Panc1 (cell line): ENCODE measurements at regions not wholly inside any gene's neighbourhood (a gene's known extent, or its start where the extent isn't known, plus 50 kb on each side); places are given as distances from the start of the nearest gene placed in this dataset.

ENCODE experiments used
- ATAC-seq: fragments of 200-7000 bp; cut with Tn5 transposase; 2 replicates; pipeline ENCODE4 v1.9.1; 2020; ENCODE audit warnings: mild to moderate bottlenecking, moderate library complexity
- BruUV-seq: library from RNA; stranded (reverse); fragments of 400-500 nt; replicated peaks from 2 replicates; lab custom pipeline; 2021; lab: Mats Ljungman, UMichigan
- CTCF ChIA-PET: fragments of 300-600 bp; sonication (Branson Sonifier 250); formaldehyde crosslinking; loops from one replicate; lab custom pipeline; 2022; ENCODE audit warnings: antibody characterized with exemption; lab: Charles Lee
- POLR2A ChIA-PET: fragments of 300-600 bp; sonication (Branson Sonifier 250); formaldehyde crosslinking; loops from one replicate; lab custom pipeline; 2022; ENCODE audit warnings: antibody characterized with exemption; lab: Charles Lee
- DNase-seq: peaks from one replicate; pipeline ENCODE4 v3.0.0-alpha.2; 2010; ENCODE audit warnings: low read depth, low spot score
- H3K27ac ChIP-seq: 2 replicates; pipeline ENCODE4 v1.5.1; 2011; ENCODE audit warnings: mild to moderate bottlenecking, low read length, inconsistent platforms
- H3K27me3 ChIP-seq: fragments of 200-500 bp; sonication (Bioruptor generic); 2 replicates; pipeline ENCODE4 v1.6.0; 2014; ENCODE audit warnings: low read length, inconsistent platforms; ENCODE audit not compliant: control insufficient read depth, insufficient read depth
- H3K36me3 ChIP-seq: fragments of 200-500 bp; sonication (Bioruptor generic); 2 replicates; pipeline ENCODE4 v1.5.1; 2014; ENCODE audit warnings: inconsistent platforms, mild to moderate bottlenecking, low read length, moderate library complexity; ENCODE audit not compliant: control insufficient read depth, insufficient read depth
- H3K4me1 ChIP-seq: 2 replicates; pipeline ENCODE4 v1.5.1; 2011; ENCODE audit warnings: inconsistent platforms, mild to moderate bottlenecking, low read length, moderate library complexity; ENCODE audit not compliant: control insufficient read depth, insufficient read depth
- H3K4me3 ChIP-seq, 2 experiments: 2 replicates each; pipeline ENCODE4 v1.5.1; 2011 to 2012; ENCODE audit warnings: low read depth in 2 of 2, low read length in 2 of 2, mild to moderate bottlenecking in 2 of 2, inconsistent platforms in 1 of 2, moderate library complexity in 1 of 2
- H3K9me3 ChIP-seq: fragments of 200-500 bp; sonication (Bioruptor generic); 2 replicates; pipeline ENCODE4 v1.5.1; 2014; ENCODE audit warnings: low read depth, mild to moderate bottlenecking, inconsistent platforms, low read length, moderate library complexity; ENCODE audit not compliant: control insufficient read depth, insufficient read depth
- POLR2AphosphoS5 ChIP-seq: IDR thresholded peaks from 2 replicates; pipeline ENCODE4 v1.6.1; 2012; ENCODE audit warnings: mild to moderate bottlenecking, low read depth, low read length, moderate library complexity
- SIN3A ChIP-seq: IDR thresholded peaks from 2 replicates; pipeline ENCODE4 v1.6.1; 2012; ENCODE audit warnings: low read depth, mild to moderate bottlenecking, low read length, moderate library complexity, borderline replicate concordance; ENCODE audit not compliant: insufficient read depth
- TCF7L2 ChIP-seq: IDR thresholded peaks from 2 replicates; pipeline ENCODE4 v1.6.1; 2011; ENCODE audit warnings: mild to moderate bottlenecking, low read depth, low read length, inconsistent platforms
- in situ Hi-C: cut with HindIII; loops from 2 replicates; pipeline ENCODE4 v1.10.0; 2016; ENCODE audit warnings: low sequenced_read_pairs, low pct_unique_long_range_greater_than_20kb
- intact Hi-C: fragments of 100-400 bp; cut with micrococcal nuclease; formaldehyde crosslinking; loops from one replicate; pipeline ENCODE4 v1.10.0; 2022; ENCODE audit not compliant: unreplicated experiment
- TF ChIP-seq, protein P1 (sequence below), 2 experiments: IDR thresholded peaks; 2 replicates each; pipeline ENCODE4 v1.6.1; 2011 to 2012; ENCODE audit warnings: low read depth in 2 of 2, control low read depth in 1 of 2, low read length in 1 of 2, mild to moderate bottlenecking in 1 of 2, moderate library complexity in 1 of 2; ENCODE audit not compliant: insufficient read depth in 1 of 2
- TF ChIP-seq, protein P2 (sequence below): fragments of 450-650 bp; IDR thresholded peaks from 2 replicates; pipeline ENCODE4 v1.5.1; 2017; ENCODE audit warnings: mild to moderate bottlenecking

DNA sequence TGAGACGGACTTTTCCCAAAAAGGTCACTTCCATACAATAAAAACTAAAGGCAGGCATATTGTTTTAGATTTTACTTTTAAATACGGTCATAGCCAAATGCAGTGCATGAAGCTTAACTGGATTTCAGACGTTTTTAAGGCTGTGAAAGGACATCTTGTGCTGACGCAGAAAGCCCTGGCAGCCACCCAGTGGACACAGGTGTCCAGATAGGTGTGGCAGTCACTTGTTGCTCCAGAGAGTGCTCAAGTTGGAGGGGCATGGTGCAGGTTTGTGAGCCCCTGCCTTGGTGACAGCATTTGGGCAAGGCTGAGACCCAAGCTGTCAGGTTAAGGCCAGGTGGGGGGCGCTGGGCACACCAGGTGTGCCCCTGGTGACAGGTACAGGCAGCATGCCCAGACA is 135.8 kb upstream of the TBL1X start:
- ChIA-PET POLR2A (no interaction called here), CTCF (no interaction called here)
- Histone ChIP-seq H3K4me1 (no peaks in the 10 kb centered on the region), H3K4me3 (no peak overlapping the region), H3K27ac (no peak overlapping the region), H3K27me3 (no peaks in the 10 kb centered on the region), H3K36me3 (no peaks in the 10 kb centered on the region), H3K9me3 (no peaks in the 10 kb centered on the region)
- intact Hi-C loops (no loop called here), in situ Hi-C loops (no loop called here)
- ATAC-seq (no peak), DNase-seq (no peak)
- TF ChIP-seq, protein P1, sequence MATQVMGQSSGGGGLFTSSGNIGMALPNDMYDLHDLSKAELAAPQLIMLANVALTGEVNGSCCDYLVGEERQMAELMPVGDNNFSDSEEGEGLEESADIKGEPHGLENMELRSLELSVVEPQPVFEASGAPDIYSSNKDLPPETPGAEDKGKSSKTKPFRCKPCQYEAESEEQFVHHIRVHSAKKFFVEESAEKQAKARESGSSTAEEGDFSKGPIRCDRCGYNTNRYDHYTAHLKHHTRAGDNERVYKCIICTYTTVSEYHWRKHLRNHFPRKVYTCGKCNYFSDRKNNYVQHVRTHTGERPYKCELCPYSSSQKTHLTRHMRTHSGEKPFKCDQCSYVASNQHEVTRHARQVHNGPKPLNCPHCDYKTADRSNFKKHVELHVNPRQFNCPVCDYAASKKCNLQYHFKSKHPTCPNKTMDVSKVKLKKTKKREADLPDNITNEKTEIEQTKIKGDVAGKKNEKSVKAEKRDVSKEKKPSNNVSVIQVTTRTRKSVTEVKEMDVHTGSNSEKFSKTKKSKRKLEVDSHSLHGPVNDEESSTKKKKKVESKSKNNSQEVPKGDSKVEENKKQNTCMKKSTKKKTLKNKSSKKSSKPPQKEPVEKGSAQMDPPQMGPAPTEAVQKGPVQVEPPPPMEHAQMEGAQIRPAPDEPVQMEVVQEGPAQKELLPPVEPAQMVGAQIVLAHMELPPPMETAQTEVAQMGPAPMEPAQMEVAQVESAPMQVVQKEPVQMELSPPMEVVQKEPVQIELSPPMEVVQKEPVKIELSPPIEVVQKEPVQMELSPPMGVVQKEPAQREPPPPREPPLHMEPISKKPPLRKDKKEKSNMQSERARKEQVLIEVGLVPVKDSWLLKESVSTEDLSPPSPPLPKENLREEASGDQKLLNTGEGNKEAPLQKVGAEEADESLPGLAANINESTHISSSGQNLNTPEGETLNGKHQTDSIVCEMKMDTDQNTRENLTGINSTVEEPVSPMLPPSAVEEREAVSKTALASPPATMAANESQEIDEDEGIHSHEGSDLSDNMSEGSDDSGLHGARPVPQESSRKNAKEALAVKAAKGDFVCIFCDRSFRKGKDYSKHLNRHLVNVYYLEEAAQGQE (IDR thresholded peaks at IDR 0.05; ENCODE audit: insufficient read depth in 1 of 2, low read depth in 2 of 2, low read length in 1 of 2), result no peak
- TF ChIP-seq, protein P2, sequence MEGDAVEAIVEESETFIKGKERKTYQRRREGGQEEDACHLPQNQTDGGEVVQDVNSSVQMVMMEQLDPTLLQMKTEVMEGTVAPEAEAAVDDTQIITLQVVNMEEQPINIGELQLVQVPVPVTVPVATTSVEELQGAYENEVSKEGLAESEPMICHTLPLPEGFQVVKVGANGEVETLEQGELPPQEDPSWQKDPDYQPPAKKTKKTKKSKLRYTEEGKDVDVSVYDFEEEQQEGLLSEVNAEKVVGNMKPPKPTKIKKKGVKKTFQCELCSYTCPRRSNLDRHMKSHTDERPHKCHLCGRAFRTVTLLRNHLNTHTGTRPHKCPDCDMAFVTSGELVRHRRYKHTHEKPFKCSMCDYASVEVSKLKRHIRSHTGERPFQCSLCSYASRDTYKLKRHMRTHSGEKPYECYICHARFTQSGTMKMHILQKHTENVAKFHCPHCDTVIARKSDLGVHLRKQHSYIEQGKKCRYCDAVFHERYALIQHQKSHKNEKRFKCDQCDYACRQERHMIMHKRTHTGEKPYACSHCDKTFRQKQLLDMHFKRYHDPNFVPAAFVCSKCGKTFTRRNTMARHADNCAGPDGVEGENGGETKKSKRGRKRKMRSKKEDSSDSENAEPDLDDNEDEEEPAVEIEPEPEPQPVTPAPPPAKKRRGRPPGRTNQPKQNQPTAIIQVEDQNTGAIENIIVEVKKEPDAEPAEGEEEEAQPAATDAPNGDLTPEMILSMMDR, result no peak
- TF ChIP-seq TCF7L2, result no peak
- no peak for TF ChIP-seq POLR2AphosphoS5
- TF ChIP-seq SIN3A, result no peak
- BruUV-seq, result no TSS peak

DNA sequence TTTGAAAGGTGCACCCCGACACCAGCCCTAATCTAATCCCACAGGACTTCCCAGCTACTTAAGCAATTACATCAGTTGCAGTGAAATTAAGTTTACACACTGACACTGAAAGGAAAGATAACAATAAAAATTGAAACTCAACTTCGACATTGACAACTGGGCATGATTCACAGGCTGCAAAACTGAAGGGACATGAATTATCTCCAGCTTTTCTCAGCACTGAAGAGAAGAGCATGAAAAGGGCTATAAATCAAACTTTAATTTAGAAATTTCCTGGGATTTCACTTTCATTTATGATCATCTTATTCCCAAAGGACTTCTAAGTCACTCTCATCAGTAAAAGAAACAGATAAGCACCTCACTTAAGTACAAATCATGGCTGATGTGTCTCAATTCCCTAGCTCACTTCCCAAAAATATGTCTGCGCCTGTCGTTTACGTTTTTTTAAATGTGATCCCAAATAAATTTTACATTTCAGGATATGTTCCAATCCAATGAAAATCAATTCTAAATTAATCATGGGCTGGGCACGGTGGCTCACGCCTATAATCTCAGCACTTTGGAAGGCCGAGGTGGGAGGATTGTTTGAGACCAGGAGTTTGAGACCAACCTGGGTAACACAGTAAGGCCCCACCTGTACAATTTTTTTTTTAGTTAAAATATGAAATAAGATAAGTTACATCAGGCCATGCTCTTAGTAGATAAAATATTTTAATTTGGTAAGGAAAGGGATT is 134.4 kb upstream of the TBL1X start:
- in situ Hi-C loops (no loop called here), intact Hi-C loops (no loop called here)
- no TSS peak for BruUV-seq
- Histone ChIP-seq H3K27ac (no peak overlapping the region), H3K27me3 (no peaks in the 10 kb centered on the region), H3K9me3 (no peaks in the 10 kb centered on the region), H3K4me3 (no peak overlapping the region), H3K4me1 (no peaks in the 10 kb centered on the region), H3K36me3 (no peaks in the 10 kb centered on the region)
- no peak for ATAC-seq
- CTCF ChIA-PET, result no interaction called here
- TF ChIP-seq, protein P2, result no peak
- TF ChIP-seq, protein P1 (IDR thresholded peaks at IDR 0.05; ENCODE audit: insufficient read depth in 1 of 2, low read depth in 2 of 2, low read length in 1 of 2), result no peak
- TF ChIP-seq POLR2AphosphoS5, result no peak
- no peak for TF ChIP-seq SIN3A
- TF ChIP-seq TCF7L2, result no peak
- DNase-seq, result no peak
- POLR2A ChIA-PET, result no interaction called here
